ENCODE measurements at regions not wholly inside any gene's neighbourhood (a gene's known extent, or its start where the extent isn't known, plus 50 kb on each side); places are given as distances from the start of the nearest gene placed in this dataset.

GRCh38 chr12:13596714-13597113, 384.7 kb downstream of the GRIN2B start:
- H3K4me3 ChIP-seq (ENCODE audit: low read depth, low read length): no peak overlapping the region
- no peak for DNase-seq (ENCODE audit: low read depth)
- no peaks in the 10 kb centered on the region for H3K36me3 ChIP-seq (ENCODE audit: control insufficient read depth, insufficient read depth, low read length)
- H3K27me3 ChIP-seq (ENCODE audit: control insufficient read depth, insufficient read depth, low read length): no peaks in the 10 kb centered on the region
- no peak for TF ChIP-seq CTCF (IDR thresholded peaks at IDR 0.05; ENCODE audit: insufficient read depth, low read length, severe bottlenecking)
- no peak for FAIRE-seq

GRCh38 chr12:13595536-13596443, 385.6 kb downstream of the GRIN2B start:
- no peak for TF ChIP-seq CTCF (IDR thresholded peaks at IDR 0.05; ENCODE audit: insufficient read depth, low read length, severe bottlenecking)
- Histone ChIP-seq H3K27me3 (ENCODE audit: control insufficient read depth, insufficient read depth, low read length) (no peaks in the 10 kb centered on the region), H3K4me3 (ENCODE audit: low read depth, low read length) (no peak overlapping the region), H3K36me3 (ENCODE audit: control insufficient read depth, insufficient read depth, low read length) (no peaks in the 10 kb centered on the region)
- FAIRE-seq (no peak), DNase-seq (ENCODE audit: low read depth) (peak; percentile 15)

- Histone ChIP-seq H3K27me3 (ENCODE audit: control insufficient read depth, insufficient read depth, low read length) (no peaks in the 10 kb centered on the region), H3K4me3 (ENCODE audit: low read depth, low read length) (no peak overlapping the region), H3K36me3 (ENCODE audit: control insufficient read depth, insufficient read depth, low read length) (no peaks in the 10 kb centered on the region)
- FAIRE-seq (no peak), DNase-seq (ENCODE audit: low read depth) (no peak)
- TF ChIP-seq CTCF (IDR thresholded peaks at IDR 0.05; ENCODE audit: insufficient read depth, low read length, severe bottlenecking): no peak
Observed at GRCh38 chr12:13594731-13595514, 386.5 kb downstream of the GRIN2B start.

- FAIRE-seq: no peak
- no peak for DNase-seq (ENCODE audit: low read depth)
- no peaks in the 10 kb centered on the region for H3K36me3 ChIP-seq (ENCODE audit: control insufficient read depth, insufficient read depth, low read length)
- H3K4me3 ChIP-seq (ENCODE audit: low read depth, low read length): no peak overlapping the region
- no peak for TF ChIP-seq CTCF (IDR thresholded peaks at IDR 0.05; ENCODE audit: insufficient read depth, low read length, severe bottlenecking)
- no peaks in the 10 kb centered on the region for H3K27me3 ChIP-seq (ENCODE audit: control insufficient read depth, insufficient read depth, low read length)
Observed at GRCh38 chr12:13592063-13592942, 389.1 kb downstream of the GRIN2B start.

GRCh38 chr12:13591488-13591887, 389.9 kb downstream of the GRIN2B start:
- no peak for TF ChIP-seq CTCF (IDR thresholded peaks at IDR 0.05; ENCODE audit: insufficient read depth, low read length, severe bottlenecking)
- no peak for FAIRE-seq
- Histone ChIP-seq H3K36me3 (ENCODE audit: control insufficient read depth, insufficient read depth, low read length) (no peaks in the 10 kb centered on the region), H3K27me3 (ENCODE audit: control insufficient read depth, insufficient read depth, low read length) (no peaks in the 10 kb centered on the region), H3K4me3 (ENCODE audit: low read depth, low read length) (no peak overlapping the region)
- DNase-seq (ENCODE audit: low read depth): no peak

All from bronchial epithelial cell (primary cell).